WTC11 (cell line): ENCODE measurements at regions not wholly inside any gene's neighbourhood (a gene's known extent, or its start where the extent isn't known, plus 50 kb on each side); places are given as distances from the start of the nearest gene placed in this dataset.

Source experiments
- ATAC-seq: fragments of 200-7000 bp; cut with Tn5 transposase; 2 replicates; pipeline ENCODE4 v1.10.0; 2021; ENCODE audit warnings: mild to moderate bottlenecking, moderate library complexity
- CTCF ChIA-PET: fragments of 300-600 bp; sonication (Branson Sonifier 250); formaldehyde crosslinking; loops from one replicate; lab custom pipeline; 2021; ENCODE audit warnings: antibody characterized with exemption; lab: Charles Lee
- POLR2A ChIA-PET: fragments of 350-600 bp; sonication (Branson Sonifier 250); formaldehyde crosslinking; loops from one replicate; lab custom pipeline; 2021; ENCODE audit warnings: antibody characterized with exemption; lab: Charles Lee
- DNase-seq: peaks from one replicate; pipeline ENCODE4 v3.0.0; 2021; ENCODE audit warnings: low spot score
- H3K27ac Mint-ChIP-seq: 2 replicates; pipeline ENCODE4 v1.8.0; 2021; ENCODE audit warnings: mixed read lengths
- H3K27me3 Mint-ChIP-seq: 2 replicates; pipeline ENCODE4 v1.8.0; 2021; ENCODE audit warnings: low read depth, mild to moderate bottlenecking, moderate library complexity, mixed read lengths
- H3K36me3 Mint-ChIP-seq: 2 replicates; pipeline ENCODE4 v1.8.0; 2021; ENCODE audit warnings: mixed read lengths
- H3K4me1 Mint-ChIP-seq: 2 replicates; pipeline ENCODE4 v1.8.0; 2022; ENCODE audit warnings: mixed read lengths
- H3K4me3 Mint-ChIP-seq: 2 replicates; pipeline ENCODE4 v1.8.0; 2021; ENCODE audit warnings: mild to moderate bottlenecking, moderate library complexity, mixed read lengths
- H3K9me3 Mint-ChIP-seq: 2 replicates; pipeline ENCODE4 v1.8.0; 2021; ENCODE audit warnings: mixed read lengths
- ATF1 ChIP-seq: sonication (generic); formaldehyde crosslinking; IDR thresholded peaks from 2 replicates; pipeline ENCODE4 v1.8.1; 2023; ENCODE audit warnings: mild to moderate bottlenecking, moderate library complexity, missing genetic modification reagents
- ATF2 ChIP-seq: sonication (generic); formaldehyde crosslinking; IDR thresholded peaks from 2 replicates; pipeline ENCODE4 v1.8.1; 2022; ENCODE audit warnings: low read depth, missing genetic modification reagents, borderline replicate concordance
- ATF6 ChIP-seq: sonication (generic); formaldehyde crosslinking; IDR thresholded peaks from 2 replicates; pipeline ENCODE4 v1.8.1; 2023; ENCODE audit warnings: mild to moderate bottlenecking, missing genetic modification reagents
- FOXJ3 ChIP-seq: sonication (generic); formaldehyde crosslinking; IDR thresholded peaks from 2 replicates; pipeline ENCODE4 v1.9.0; 2021; ENCODE audit warnings: missing genetic modification reagents, mild to moderate bottlenecking, borderline replicate concordance
- GTF2I ChIP-seq: fragments of 250-450 bp; sonication (Bioruptor Pico); conservative IDR thresholded peaks from 2 replicates; pipeline ENCODE4 v1.4.0; 2021; ENCODE audit warnings: mild to moderate bottlenecking
- HMGXB4 ChIP-seq: sonication (generic); formaldehyde crosslinking; IDR thresholded peaks from 2 replicates; pipeline ENCODE4 v1.8.1; 2023; ENCODE audit warnings: mild to moderate bottlenecking, moderate library complexity, missing genetic modification reagents
- MLX ChIP-seq: sonication (generic); formaldehyde crosslinking; IDR thresholded peaks from 2 replicates; pipeline ENCODE4 v1.8.1; 2023; ENCODE audit warnings: mild to moderate bottlenecking, missing genetic modification reagents, moderate library complexity
- NFE2L1 ChIP-seq: sonication (generic); formaldehyde crosslinking; IDR thresholded peaks from 2 replicates; pipeline ENCODE4 v1.8.1; 2023; ENCODE audit warnings: missing genetic modification reagents
- NFYB ChIP-seq: sonication (generic); formaldehyde crosslinking; conservative IDR thresholded peaks from 2 replicates; pipeline ENCODE4 v1.8.0; 2022; ENCODE audit warnings: low read depth, missing genetic modification reagents
- TEAD4 ChIP-seq: sonication (generic); formaldehyde crosslinking; IDR thresholded peaks from 2 replicates; pipeline ENCODE4 v1.8.0; 2022; ENCODE audit warnings: mild to moderate bottlenecking, missing genetic modification reagents
- ZBTB21 ChIP-seq: sonication (generic); formaldehyde crosslinking; IDR thresholded peaks from 2 replicates; pipeline ENCODE4 v1.8.1; 2023; ENCODE audit warnings: mild to moderate bottlenecking, missing genetic modification reagents, borderline replicate concordance
- ZNF232 ChIP-seq: sonication (generic); formaldehyde crosslinking; IDR thresholded peaks from 2 replicates; pipeline ENCODE4 v1.8.0; 2022; ENCODE audit warnings: mild to moderate bottlenecking, missing genetic modification reagents
- ZNF317 ChIP-seq: sonication (generic); formaldehyde crosslinking; IDR thresholded peaks from 2 replicates; pipeline ENCODE4 v1.8.1; 2023; ENCODE audit warnings: low read depth, mild to moderate bottlenecking, moderate library complexity, missing genetic modification reagents, borderline replicate concordance
- TF ChIP-seq, protein P1 (sequence below): sonication (generic); formaldehyde crosslinking; IDR thresholded peaks from 2 replicates; pipeline ENCODE4 v1.8.0; 2023; ENCODE audit warnings: mild to moderate bottlenecking, missing genetic modification reagents
- TF ChIP-seq, protein P2 (sequence below): sonication (generic); formaldehyde crosslinking; IDR thresholded peaks from 2 replicates; pipeline ENCODE4 v1.8.0; 2022; ENCODE audit warnings: mild to moderate bottlenecking, missing genetic modification reagents
- TF ChIP-seq, protein P3 (sequence below): fragments of 250-450 bp; sonication (Bioruptor Pico); IDR thresholded peaks from 2 replicates; pipeline ENCODE4 v1.9.0; 2021; ENCODE audit warnings: mild to moderate bottlenecking

DNA sequence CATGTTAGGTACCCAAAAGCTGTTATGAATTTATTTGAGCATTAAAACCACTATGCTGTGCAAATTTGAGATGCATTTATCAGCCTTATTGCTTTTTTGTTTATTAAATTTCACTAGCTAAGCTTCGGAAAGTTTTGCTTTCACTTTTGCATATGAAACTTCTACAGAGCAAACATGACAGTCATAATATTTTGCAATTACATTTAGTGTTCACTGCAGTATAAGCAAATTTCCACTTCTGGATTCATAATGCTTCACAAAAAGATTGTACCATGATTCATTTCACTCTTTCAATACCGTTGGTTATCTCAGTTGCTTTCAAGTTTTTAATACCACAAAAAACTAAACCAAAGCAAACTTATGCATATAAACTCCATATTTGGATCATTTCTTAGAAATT, 228.7 kb upstream of the SLC8A1 start:
- H3K9me3 Mint-ChIP-seq: peaks cover 27% of the 10 kb centered on the region
- H3K27ac Mint-ChIP-seq: no peak overlapping the region
- ChIA-PET POLR2A (no interaction called here), CTCF (no interaction called here)
- peaks cover 6% of the 10 kb centered on the region; the same call in 1 of the 2 replicates for H3K27me3 Mint-ChIP-seq
- no peak for ATAC-seq
- no peak overlapping the region for H3K4me3 Mint-ChIP-seq
- TF ChIP-seq GTF2I (CRISPR knock-in tag) (no peak), FOXJ3 (CRISPR knock-in tag) (no peak), ZNF317 (CRISPR knock-in tag) (no peak), ZBTB21 (CRISPR knock-in tag) (no peak), TEAD4 (CRISPR knock-in tag) (no peak), ATF2 (CRISPR knock-in tag) (no peak), ZNF232 (CRISPR knock-in tag) (no peak), ATF6 (CRISPR knock-in tag) (no peak), HMGXB4 (CRISPR knock-in tag) (no peak), MLX (CRISPR knock-in tag) (no peak), ATF1 (CRISPR knock-in tag) (no peak), NFYB (CRISPR knock-in tag) (no peak)
- TF ChIP-seq, protein P1, sequence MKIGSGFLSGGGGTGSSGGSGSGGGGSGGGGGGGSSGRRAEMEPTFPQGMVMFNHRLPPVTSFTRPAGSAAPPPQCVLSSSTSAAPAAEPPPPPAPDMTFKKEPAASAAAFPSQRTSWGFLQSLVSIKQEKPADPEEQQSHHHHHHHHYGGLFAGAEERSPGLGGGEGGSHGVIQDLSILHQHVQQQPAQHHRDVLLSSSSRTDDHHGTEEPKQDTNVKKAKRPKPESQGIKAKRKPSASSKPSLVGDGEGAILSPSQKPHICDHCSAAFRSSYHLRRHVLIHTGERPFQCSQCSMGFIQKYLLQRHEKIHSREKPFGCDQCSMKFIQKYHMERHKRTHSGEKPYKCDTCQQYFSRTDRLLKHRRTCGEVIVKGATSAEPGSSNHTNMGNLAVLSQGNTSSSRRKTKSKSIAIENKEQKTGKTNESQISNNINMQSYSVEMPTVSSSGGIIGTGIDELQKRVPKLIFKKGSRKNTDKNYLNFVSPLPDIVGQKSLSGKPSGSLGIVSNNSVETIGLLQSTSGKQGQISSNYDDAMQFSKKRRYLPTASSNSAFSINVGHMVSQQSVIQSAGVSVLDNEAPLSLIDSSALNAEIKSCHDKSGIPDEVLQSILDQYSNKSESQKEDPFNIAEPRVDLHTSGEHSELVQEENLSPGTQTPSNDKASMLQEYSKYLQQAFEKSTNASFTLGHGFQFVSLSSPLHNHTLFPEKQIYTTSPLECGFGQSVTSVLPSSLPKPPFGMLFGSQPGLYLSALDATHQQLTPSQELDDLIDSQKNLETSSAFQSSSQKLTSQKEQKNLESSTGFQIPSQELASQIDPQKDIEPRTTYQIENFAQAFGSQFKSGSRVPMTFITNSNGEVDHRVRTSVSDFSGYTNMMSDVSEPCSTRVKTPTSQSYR (CRISPR knock-in tag): no peak
- TF ChIP-seq, protein P2, sequence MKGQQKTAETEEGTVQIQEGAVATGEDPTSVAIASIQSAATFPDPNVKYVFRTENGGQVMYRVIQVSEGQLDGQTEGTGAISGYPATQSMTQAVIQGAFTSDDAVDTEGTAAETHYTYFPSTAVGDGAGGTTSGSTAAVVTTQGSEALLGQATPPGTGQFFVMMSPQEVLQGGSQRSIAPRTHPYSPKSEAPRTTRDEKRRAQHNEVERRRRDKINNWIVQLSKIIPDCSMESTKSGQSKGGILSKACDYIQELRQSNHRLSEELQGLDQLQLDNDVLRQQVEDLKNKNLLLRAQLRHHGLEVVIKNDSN (CRISPR knock-in tag): no peak
- TF ChIP-seq, all 79 proteins: peak for 0
- H3K36me3 Mint-ChIP-seq: peaks cover 20% of the 10 kb centered on the region
- H3K4me1 Mint-ChIP-seq: peaks cover 13% of the 10 kb centered on the region
- DNase-seq: no peak

- DNase-seq (no peak), ATAC-seq (no peak)
- TF ChIP-seq NFYB (CRISPR knock-in tag) (no peak), NFE2L1 (CRISPR knock-in tag) (no peak)
- TF ChIP-seq, protein P3, sequence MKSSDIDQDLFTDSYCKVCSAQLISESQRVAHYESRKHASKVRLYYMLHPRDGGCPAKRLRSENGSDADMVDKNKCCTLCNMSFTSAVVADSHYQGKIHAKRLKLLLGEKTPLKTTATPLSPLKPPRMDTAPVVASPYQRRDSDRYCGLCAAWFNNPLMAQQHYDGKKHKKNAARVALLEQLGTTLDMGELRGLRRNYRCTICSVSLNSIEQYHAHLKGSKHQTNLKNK: no peak
- Mint-ChIP-seq H3K27ac (no peak overlapping the region), H3K9me3 (peaks cover 19% of the 10 kb centered on the region), H3K27me3 (no peaks in the 10 kb centered on the region), H3K36me3 (peaks cover 6% of the 10 kb centered on the region; the same call in 1 of the 2 replicates), H3K4me1 (peaks cover 18% of the 10 kb centered on the region), H3K4me3 (no peak overlapping the region)
- CTCF ChIA-PET: no interaction called here
- POLR2A ChIA-PET: no interaction called here
Measured at GRCh38 chr2:40690036-40690435, 238.1 kb upstream of the SLC8A1 start.
